Hematopoietic multipotent progenitor cell treated with erythropoietin and hydrocortisone succinate and interleukin-3 and kit ligand, for 8 days (in vitro differentiated cells): ENCODE measurements at regions not wholly inside any gene's neighbourhood (a gene's known extent, or its start where the extent isn't known, plus 50 kb on each side); places are given as distances from the start of the nearest gene placed in this dataset.

Experiments
- DNase-seq: peaks from one replicate; pipeline ENCODE4 v3.0.0-alpha.2; 2015

DNA sequence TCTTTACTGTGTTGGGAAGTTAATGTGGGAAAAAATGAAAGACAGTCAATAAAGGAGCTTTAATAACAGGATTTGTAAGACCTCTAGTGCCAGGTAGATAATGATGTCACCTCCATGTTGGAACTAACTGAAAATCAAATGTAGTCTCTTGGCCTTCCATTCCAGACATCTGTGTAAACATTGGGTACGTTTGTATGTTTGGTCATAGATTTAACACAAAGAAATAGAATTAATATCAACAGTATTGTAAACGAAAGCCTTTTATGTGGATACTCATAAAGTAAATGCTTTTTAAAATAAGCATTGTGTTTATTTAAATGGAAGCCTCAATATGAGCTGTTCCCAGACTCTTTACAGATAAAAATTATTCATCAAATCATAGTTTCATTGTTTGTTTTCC lies 605.7 kb downstream of the METTL15 start:
- DNase-seq, result no peak

DNA sequence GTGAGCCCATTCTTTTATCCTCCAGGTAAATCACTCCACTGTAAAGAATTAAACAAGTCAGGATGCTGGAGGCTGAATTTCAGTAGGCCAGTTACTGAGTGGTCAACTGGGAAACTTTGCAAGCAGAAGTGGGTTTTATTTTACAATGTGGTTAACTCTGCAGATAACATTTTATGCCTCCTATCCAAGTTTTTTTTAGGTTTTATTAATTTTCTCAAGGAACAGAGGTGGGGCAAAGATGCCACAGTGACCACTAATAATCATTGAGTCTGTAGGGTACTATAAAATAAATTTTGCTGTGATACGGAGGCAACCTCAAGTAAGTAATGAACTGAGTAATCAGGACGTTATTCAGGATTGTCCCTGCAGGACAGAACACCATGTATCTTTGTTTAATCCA lies 599.9 kb downstream of the METTL15 start:
- DNase-seq, result no peak

DNA sequence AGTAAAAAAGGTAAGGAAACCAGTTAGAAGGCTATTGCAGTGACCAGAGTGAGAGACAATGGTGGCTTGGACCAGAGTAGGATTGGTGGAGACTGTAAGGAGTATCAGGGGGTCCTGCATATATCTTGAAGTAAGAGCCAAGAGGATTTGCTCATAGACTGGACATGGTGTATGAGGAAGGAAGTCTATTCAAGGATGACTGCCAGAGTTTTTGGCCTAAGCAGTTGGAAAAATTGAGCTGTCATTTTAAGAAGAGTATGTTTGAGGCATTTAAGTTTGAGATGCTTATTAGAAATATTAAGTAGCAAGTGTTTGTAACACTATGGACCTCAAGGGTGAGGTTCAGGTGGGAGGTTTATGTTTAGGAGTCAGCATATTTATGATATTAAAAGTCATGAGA lies 596.6 kb downstream of the METTL15 start:
- no peak for DNase-seq

DNA sequence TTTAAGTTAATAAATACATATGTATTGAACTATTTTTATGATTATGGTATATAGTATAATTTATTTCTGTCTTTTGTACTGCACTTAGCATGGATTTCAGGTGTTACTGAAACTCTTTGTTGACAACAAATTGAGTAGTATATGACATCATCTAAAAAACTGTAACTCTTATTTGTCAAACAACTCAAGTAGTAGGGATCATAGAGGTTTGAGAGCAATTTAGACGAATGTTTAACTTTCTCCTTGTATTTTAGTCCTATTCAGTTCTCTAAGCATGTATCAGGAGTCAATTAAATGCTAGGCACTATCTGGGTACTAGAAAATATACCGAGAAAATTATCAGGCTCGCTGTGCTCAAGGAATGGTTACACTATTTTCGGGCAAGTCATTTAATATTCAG lies 595.2 kb downstream of the METTL15 start:
- DNase-seq, result no peak

DNA sequence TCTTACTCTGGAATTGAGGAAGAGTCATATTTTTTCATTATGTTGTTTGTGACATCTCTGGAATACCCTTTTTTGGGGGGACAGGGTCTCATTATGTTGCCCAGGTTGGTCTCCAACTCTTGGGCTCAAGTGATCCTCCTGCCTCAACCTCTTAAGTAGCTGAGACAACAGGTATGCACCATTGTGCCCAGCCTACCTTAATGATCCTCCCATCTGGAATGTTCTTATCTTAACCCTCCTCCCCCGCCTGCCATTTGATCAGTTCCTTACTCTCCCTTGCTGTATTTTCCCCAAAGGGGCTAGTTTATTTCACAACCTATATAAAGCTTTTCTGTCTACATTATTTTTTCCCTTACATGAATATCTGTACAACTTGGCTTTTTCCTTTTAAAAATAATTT lies 594.7 kb downstream of the METTL15 start:
- DNase-seq, result no peak

DNA sequence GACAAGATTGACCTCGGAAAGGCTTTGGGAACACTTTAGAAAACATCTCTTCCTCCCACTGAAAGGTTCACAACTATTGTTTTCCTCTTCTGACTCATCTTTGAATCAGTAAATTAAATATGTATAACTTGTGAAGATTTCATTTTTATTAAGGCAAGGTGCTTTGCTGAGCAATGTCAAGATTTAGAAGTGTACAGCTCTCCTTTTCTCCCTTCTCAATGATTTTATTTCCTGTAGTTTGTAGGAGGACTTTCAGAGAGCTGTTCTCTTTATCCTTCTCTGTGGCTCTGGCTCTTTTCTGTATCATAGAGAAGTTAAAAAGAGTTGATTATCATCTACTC lies 594.2 kb downstream of the METTL15 start:
- no peak for DNase-seq

DNA sequence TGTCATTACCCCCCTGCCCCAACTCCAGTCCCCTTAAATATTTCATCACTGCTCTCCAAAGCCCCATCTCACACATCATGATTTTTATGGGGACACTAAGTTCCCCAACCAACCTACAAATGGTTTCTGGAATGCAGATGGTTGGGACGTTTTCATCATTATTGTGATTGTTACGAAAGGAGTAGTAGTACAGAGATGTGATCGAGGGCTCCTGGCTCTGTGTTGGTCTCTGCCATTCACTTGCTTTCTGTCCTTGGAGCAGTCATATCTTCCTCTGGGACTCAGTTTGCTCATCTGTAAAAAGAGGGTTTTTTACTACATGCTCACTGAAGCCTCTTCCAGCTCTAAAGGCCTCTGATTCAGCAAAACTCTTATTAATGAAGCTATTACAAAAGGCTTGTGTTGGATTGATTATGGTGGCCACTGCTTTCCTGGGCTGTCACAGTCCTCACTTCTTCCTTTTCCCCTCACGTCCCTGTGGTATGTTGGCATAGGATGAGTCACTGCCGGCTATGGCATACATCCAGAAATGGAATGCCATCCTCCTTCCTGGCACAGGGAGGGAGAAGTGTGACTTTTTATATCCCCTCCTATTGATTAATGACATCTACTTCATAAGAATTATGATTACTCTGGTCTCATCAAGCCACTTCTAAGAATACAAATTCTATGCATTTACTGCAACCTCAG lies 593.7 kb downstream of the METTL15 start:
- DNase-seq, result no peak

DNA sequence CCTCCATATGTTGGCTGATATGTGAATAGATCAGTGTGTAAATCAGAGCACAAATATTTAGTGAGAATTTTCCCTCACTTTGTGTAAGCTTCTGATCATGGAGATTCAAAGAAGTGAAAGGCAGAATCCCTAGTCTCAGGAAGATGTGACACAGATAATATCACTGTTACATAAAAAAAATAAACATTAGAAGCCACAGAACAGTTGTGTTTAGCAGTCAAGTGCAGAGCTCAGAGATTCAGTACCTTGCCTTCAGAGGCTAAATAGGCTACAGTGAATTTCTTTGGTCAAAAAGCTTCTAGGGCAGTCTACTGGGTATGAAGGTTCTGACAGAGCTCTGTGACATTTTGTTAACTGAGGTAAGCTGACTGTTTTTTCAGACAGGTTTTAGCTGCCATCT lies 591.5 kb downstream of the METTL15 start:
- DNase-seq, result no peak

DNA sequence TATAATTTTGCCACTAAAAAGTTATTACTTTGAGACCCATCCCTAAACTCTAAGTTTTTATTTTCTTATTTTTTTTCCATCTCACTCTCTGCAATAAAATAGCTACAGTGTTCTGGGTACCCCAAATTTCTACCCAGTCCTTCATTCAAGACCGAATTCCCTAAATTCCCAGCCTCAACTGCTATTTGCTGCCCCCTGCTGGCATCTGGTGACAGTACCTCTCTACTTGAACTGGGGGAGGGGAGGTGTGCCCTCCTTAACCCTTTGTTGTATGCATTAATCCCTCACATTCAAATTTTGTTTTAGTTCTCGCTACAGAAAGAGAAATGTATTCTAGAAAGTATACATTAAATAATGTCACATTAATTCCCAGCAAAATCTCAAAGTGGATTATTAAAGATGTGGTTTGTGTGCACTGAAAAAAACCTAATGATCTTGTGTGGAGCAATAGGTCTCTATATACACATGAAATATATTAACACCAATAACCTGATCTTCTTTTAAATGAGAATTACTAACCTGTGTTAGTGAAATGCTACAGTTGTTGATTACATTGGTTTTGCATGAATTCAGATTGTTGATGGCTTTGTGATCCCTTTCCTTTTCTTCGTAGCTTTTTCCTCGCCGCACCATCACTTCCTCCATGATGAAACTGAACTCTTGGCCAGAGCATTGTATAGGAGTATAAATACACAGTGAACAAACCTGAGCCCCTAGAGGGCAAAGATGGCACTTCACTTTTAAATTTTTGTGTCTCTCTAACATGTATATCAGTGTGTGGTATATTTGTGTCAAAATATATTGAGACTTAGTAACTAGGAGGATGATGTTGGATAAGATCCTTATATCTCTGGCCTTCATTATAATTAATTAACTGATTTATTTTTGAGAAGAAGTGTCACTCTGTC lies 590.0 kb downstream of the METTL15 start:
- DNase-seq, result peak; percentile 57

DNA sequence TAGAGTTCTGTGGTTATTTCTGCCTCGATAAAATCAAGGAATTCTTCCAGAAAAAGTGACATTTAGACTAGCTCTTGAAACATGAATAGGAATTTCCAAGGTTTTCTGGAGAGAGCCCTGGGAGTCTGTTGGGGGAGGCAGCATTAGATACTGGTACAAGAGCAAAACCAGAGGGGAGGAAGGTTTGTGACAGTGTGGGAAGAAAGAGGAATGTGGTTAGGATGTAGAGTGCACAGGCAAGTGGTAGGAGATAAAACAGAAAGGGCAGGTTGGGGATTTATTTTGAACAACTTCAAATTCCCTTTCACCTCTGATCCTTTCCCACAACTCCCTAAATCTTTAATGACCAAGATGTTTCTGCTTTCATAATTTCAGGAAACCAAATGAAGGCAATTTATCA lies 588.4 kb downstream of the METTL15 start:
- DNase-seq, result no peak

DNA sequence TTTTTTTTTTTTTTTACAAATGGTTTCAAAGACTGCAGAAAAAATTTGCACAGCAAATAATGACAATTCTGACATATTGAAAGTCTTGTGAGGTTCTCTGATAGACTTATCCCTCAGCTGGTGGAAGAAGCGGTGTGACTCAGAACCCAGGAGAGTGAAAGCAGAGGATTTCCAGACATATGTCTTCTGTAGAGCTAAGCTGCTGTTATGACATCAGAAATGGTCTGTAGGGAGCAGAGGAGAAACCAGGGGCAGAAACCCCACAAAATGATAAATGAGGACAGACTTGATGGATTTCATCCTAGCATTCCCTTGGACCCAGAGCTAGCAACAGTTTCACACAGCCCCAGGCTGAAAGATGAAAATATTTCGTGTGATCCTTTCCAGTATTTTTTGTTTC lies 582.6 kb downstream of the METTL15 start:
- DNase-seq, result no peak

DNA sequence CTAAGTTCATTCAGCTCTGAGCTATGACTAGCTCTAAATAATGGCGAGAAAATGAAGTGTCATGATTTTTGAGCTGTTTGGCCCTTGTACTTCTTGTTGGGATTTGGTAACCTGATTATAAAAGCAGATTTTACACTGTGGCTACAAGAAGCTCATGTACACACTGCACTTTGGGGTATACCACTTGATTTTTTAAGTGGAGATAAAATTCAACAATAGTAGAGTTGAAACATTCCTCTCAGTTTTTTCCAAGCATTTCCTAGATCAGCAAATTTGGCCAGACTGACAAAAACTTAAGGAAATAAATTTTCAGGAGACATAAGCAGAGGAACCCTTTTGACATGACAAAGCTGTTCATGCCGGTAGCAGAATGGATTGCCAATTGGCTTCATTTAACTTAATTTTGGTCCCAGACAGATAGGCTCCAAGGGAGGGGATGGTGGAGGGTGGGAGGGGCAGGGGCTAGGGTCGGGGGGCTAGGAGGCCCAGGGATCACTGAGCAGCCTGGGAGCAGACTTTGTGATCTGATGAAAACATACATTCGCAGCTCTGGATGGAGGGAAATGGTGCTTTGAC lies 575.9 kb downstream of the METTL15 start:
- no peak for DNase-seq

DNA sequence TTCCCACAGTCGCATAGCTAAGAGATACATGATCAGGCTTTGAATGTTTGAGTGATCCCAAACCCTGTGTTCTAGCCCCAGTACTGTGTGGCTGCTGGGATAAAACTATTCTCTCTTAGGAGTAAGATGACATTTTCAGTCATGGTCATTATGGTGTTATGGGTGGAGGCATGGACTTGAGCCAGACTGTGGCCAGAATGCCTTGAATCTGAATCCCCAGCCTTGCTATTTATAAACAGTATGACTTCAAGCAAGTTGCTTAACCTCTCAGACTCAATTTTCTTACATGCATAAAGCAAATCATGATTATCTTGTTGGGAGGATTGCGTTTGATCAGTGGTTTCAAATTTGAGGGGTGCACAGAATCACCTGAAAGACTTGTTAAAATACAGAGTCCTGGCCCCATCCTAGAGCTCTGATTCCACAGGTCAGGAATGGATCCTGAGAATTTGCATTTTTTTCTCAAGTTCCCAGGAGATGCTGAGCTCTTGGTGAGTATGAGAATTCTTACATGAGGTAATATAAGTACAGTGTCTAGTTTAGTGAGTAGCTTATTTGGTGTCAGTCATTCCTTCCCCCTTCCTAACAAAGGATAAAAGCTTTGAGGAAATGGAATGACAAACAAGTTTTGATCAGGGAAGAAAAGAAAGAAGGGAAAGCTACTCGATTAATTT lies 571.7 kb downstream of the METTL15 start:
- no peak for DNase-seq

DNA sequence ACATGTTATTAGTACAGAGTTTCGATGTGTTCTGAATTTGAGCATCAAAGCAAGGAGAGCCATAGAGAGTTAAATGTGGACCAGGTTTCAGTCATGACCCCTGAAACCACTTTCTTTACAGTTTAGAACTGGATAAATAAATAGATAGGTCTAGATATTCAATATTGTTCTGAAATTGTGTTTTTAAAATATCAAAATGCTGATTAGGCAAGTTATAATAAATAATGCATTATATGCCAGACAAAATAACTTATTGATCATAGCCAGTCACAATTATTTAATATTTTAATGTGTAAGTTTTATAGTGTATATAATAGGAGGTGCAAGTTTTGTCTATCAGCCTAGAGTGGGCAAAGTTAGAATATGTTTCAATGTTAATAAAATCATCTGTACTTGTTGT lies 569.5 kb downstream of the METTL15 start:
- no peak for DNase-seq

DNA sequence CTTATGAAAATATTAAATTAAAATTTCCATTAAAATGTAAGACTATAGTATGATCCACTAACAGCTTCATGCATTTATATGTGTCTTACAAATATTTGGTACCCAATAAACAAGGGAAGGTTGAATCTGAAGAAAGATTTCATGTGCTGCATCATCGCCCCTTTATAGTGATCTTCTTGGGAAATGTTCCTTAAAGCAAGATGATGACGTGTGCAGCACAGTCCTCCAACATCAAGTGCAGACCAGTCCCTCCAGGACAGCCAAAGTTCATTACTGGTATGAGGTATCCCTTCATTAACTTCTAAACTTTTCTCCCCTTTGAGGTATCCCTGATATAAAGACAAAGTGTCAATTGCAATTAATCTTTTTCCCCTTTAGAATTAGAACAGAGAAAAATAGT lies 567.0 kb downstream of the METTL15 start:
- DNase-seq, result no peak

DNA sequence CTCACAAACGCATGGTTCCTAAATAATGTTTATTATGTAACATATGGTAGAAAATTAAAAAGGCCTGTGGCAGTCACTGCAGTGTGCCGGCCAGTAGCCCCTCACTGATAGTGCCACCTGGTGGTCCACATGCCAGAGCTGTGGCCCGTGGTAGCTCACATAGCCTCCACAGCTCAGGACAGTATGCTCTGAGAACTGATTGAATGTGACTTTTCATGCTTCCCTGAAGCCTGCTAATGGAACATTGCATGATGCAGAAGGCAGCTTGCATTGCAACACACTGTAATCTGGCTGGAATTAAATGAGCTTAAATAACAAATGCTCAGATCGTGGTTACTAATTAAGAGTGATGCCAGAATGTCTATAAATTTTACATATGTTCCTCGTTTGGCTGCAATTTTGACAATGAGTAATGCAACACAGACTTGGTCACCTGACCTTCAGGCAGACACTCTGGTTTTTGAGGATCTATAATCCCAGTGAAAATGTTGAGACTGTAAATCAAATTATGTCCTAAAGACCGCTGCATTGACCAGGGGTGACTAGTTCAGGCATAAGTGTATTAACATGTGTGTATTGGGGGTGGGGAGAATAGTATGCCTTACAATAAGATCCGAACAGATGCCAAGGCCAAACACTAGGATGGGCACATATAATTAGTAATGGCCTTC lies 566.4 kb downstream of the METTL15 start:
- DNase-seq, result peak; percentile 2

DNA sequence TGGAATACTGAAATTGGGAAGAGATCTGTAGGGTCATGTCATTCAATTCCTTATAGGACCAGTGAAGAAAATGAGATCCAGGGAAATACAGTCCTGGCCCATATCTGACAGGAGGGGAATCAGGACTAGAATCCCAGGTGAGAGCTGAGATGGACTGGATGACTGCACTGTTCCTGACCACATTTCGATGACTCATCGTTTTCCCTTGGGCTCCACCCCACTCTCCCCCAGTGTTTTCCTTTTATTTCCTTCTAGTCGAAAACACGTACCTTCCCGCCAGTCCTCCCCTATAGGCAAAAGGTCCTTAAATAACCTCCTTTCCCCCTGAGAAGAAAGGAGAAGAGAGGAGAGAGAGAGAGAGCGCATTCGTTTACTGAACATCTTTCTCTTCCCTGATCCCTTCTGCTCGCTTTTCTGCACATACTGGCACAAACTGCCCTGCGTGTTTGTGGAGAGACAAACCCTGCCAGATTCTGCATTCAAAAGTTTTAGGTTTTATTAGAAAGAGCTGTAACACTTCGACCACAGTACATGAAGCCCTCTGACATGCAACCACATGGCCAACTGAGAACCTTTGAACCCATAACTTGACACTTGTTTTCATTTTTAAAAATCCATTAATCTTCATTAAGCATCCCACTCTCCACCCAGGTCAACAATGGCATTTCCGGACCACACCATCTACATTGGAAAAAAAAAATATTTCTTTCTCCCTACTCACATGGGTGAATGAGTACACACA lies 565.7 kb downstream of the METTL15 start:
- DNase-seq, result no peak

DNA sequence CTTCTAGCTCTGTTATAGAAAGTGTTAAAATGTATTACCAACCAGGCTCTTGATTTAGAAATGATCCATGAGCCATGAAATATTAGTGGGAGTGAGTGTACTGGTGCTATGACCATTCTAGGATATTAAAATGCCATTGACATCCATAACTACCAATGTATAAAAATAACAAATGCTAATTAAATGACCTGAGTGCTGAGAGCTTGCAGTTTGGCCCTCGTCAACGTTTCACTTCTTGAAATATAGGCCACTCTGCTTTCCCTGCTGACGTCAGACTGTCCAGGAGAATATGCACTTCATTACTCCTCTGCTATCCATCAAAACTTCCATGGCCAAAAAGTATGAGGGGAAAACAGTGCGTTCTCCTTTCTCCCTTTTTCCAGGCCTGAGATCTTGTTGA lies 563.1 kb downstream of the METTL15 start:
- no peak for DNase-seq

DNA sequence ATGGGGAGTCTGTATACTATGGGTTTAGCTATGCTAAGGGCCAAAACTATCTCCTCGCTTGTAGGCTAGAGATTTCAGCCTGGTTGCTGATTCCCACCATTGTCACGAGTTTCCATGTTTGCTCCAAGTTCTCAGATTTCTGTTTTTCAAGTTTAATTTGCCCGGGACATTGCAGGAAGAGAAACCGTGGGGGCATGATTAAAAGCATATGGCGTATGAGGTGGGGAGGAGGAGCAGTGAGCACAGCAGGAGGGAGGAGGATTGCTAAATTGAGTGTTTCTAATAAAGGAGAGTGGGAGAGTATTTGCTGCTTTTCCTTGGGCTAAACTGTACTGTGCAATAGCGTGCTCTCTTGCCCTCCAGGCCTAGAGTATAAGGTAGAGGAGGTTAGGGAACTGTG lies 558.4 kb downstream of the METTL15 start:
- no peak for DNase-seq

DNA sequence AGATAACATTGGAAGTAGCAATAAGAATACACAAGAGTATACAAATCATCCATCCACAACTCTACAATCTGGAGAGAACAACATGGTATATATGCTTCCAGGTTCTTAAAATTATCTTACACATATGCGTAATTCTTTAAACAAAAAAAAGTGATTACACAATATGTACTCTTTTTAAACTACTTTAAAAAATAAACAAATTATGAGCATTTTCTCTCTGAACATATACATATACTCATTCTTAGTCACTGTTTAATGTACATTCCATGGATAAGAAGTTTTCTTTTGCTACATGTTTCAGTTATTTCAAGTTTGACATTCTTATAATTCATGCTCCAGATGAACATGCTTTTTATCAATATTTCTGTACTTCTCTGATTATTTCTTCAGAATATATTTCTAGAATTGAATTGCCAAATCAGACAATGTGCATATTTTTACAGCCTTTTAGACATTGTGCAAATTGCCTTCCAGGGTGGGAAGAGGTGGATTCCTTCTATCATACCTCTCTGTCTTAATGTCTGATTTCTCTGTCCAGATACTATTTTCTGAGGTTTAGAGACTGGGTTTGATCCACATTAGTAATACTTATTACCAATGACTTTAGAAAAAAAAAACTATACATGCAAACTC lies 551.6 kb downstream of the METTL15 start:
- no peak for DNase-seq

DNA sequence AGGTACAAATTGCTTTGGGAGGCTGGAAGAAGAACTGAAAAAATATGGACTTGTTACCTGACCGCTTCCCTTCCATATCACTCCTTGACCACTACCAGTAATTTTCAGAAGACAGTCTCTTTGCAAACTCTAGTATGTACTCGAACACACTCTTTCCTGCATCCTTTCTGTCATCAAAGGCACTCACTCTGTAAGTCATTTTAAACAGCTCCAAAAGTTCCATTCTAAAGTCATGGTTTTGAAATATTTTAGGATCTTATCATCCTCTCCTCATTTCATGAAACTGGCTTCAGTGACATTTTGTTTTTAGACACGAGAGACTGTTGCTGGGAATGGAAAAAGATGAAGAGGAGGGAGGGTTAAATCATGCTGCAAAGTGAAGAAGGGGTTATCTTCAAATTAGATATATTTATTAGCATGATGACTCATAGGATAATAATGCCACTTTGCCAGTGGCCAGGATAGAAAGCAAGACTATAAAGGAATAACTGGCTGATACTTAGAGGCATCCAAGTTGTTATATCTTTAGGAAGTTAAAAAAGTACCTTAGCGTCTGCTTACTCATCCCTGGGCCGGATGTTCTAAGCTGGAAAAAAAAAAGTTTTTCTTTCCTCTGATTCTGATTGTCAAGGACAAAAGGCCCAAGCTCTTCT lies 549.3 kb downstream of the METTL15 start:
- DNase-seq, result no peak
